ENCODE measurements at regions not wholly inside any gene's neighbourhood (a gene's known extent, or its start where the extent isn't known, plus 50 kb on each side); places are given as distances from the start of the nearest gene placed in this dataset.

- TF ChIP-seq CREB1 (CRISPR knock-in tag; IDR thresholded peaks at IDR 0.05) (no peak), CREM (CRISPR knock-in tag; IDR thresholded peaks at IDR 0.05) (no peak), GABPB1 (CRISPR knock-in tag; IDR thresholded peaks at IDR 0.05) (no peak), ETV6 (CRISPR knock-in tag; IDR thresholded peaks at IDR 0.05) (no peak), CBFB (CRISPR knock-in tag; IDR thresholded peaks at IDR 0.05; ENCODE audit: low read depth) (no peak)
- TF ChIP-seq, protein P1, sequence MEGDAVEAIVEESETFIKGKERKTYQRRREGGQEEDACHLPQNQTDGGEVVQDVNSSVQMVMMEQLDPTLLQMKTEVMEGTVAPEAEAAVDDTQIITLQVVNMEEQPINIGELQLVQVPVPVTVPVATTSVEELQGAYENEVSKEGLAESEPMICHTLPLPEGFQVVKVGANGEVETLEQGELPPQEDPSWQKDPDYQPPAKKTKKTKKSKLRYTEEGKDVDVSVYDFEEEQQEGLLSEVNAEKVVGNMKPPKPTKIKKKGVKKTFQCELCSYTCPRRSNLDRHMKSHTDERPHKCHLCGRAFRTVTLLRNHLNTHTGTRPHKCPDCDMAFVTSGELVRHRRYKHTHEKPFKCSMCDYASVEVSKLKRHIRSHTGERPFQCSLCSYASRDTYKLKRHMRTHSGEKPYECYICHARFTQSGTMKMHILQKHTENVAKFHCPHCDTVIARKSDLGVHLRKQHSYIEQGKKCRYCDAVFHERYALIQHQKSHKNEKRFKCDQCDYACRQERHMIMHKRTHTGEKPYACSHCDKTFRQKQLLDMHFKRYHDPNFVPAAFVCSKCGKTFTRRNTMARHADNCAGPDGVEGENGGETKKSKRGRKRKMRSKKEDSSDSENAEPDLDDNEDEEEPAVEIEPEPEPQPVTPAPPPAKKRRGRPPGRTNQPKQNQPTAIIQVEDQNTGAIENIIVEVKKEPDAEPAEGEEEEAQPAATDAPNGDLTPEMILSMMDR (IDR thresholded peaks at IDR 0.05), result no peak
These were observed 226.3 kb upstream of the PGRMC2 start for GRCh38 chr4:128513664-128514484.
